K562 (cell line): ENCODE measurements at regions not wholly inside any gene's neighbourhood (a gene's known extent, or its start where the extent isn't known, plus 50 kb on each side); places are given as distances from the start of the nearest gene placed in this dataset.

Experiments
- ATAC-seq: fragments of 200-7000 bp; cut with Tn5 transposase; 3 replicates; pipeline ENCODE4 v1.9.1; 2020; ENCODE audit warnings: moderate library complexity
- BruUV-seq: library from RNA; stranded (reverse); fragments of 400-500 nt; replicated peaks from 2 replicates; lab custom pipeline; 2021; lab: Mats Ljungman, UMichigan
- CTCF ChIA-PET: fragments of 300-600 bp; formaldehyde crosslinking; extraction: SDS; loops from one replicate; lab custom pipeline; 2021; ENCODE audit warnings: low intra/inter-chr PET ratio; lab: Yijun Ruan, JAX
- POLR2A ChIA-PET: fragments of 300-600, 350-650 bp; sonication (Branson Sonifier 250); formaldehyde crosslinking; extraction: SDS; loops from one replicate; lab custom pipeline; 2021; ENCODE audit warnings: antibody characterized with exemption, inconsistent platforms; lab: Yijun Ruan, JAX
- DNase-seq, 4 experiments: peaks; one replicate each; pipeline versions ENCODE4 v3.0.0 to v3.0.0-alpha.2; 2011 to 2018; ENCODE audit warnings: low spot score in 3 of 4, mixed read lengths in 3 of 4; ENCODE audit errors: extremely low read depth in 1 of 4
- FAIRE-seq: peaks from 2 replicates; lab custom pipeline; 2011; peaks lifted over from hg19 to GRCh38; lab: Jason Lieb, UNC
- H2AFZ ChIP-seq: 2 replicates; pipeline ENCODE4 v1.6.0; 2011; ENCODE audit warnings: low read depth, low read length, control low read depth, inconsistent platforms
- H3K27ac ChIP-seq: fragments of 200-600 bp; 3 replicates; pipeline ENCODE4 v1.8.0; 2011; ENCODE audit warnings: low read depth, mild to moderate bottlenecking, control low read depth, inconsistent platforms, low read length, moderate library complexity, mixed read lengths; ENCODE audit errors: extremely low read depth
- H3K27me3 ChIP-seq, 2 experiments: fragments of 300-600 bp in 1 of 2; 2 replicates in 1 of 2; 3 replicates in 1 of 2; pipeline versions ENCODE4 v1.6.0 to v1.8.0; 2011; ENCODE audit warnings: inconsistent platforms in 2 of 2, low read length in 2 of 2, mild to moderate bottlenecking in 1 of 2, mixed read lengths in 1 of 2, moderate library complexity in 1 of 2; ENCODE audit not compliant: control insufficient read depth in 2 of 2, insufficient read depth in 2 of 2
- H3K36me3 ChIP-seq: fragments of 300-600 bp; 3 replicates; pipeline ENCODE4 v1.8.0; 2011; ENCODE audit warnings: mild to moderate bottlenecking, low read length, inconsistent platforms; ENCODE audit not compliant: control insufficient read depth, insufficient read depth
- H3K4me1 ChIP-seq, 2 experiments: fragments of 200-600 bp in 1 of 2; replicated peaks in 1 of 2; 2 replicates in 1 of 2; 3 replicates in 1 of 2; pipeline versions ENCODE4 v1.5.1 to v1.8.0; 2011; ENCODE audit warnings: inconsistent platforms in 2 of 2, low read length in 2 of 2, mild to moderate bottlenecking in 1 of 2, mixed read lengths in 1 of 2, moderate library complexity in 1 of 2; ENCODE audit not compliant: control insufficient read depth in 2 of 2, insufficient read depth in 2 of 2
- H3K4me2 ChIP-seq: 2 replicates; pipeline ENCODE4 v1.6.1; 2011; ENCODE audit warnings: low read length, control low read depth, inconsistent platforms, mixed read lengths; ENCODE audit not compliant: insufficient read depth
- H3K4me3 ChIP-seq: fragments of 200-600 bp; sonication (generic), shearing (Covaris generic); 2 replicates; pipeline ENCODE4 v1.5.1; 2016; ENCODE audit warnings: control low read depth, inconsistent platforms
- H3K79me2 ChIP-seq: fragments of 200-600 bp; 3 replicates; pipeline ENCODE4 v1.8.0; 2011; ENCODE audit warnings: low read length, inconsistent platforms; ENCODE audit not compliant: control insufficient read depth, insufficient read depth
- H3K9ac ChIP-seq, 2 experiments: 2 replicates each; pipeline versions ENCODE4 v1.6.0 to v1.6.1; 2011; ENCODE audit warnings: low read depth in 2 of 2, low read length in 2 of 2, control low read depth in 1 of 2, inconsistent platforms in 1 of 2, mild to moderate bottlenecking in 1 of 2, mixed read lengths in 1 of 2; ENCODE audit not compliant: insufficient read depth in 1 of 2
- H3K9me1 ChIP-seq: one replicate; pipeline ENCODE4 v1.6.0; 2011; ENCODE audit warnings: inconsistent platforms, mild to moderate bottlenecking, low read length, moderate library complexity; ENCODE audit not compliant: control insufficient read depth, insufficient read depth
- H3K9me3 ChIP-seq: replicated peaks from 2 replicates; pipeline ENCODE4 v1.5.1; 2011; ENCODE audit warnings: low read depth, low read length, inconsistent platforms; ENCODE audit not compliant: control insufficient read depth, insufficient read depth
- H4K20me1 ChIP-seq: replicated peaks from 2 replicates; pipeline ENCODE4 v1.6.1; 2011; ENCODE audit warnings: low read length, inconsistent platforms, mixed read lengths; ENCODE audit not compliant: control insufficient read depth, insufficient read depth
- CREB3 ChIP-seq: fragments of 450-650 bp; conservative IDR thresholded peaks from 2 replicates; pipeline ENCODE4 v1.6.1; 2016; ENCODE audit warnings: missing genetic modification characterization, low read depth, mild to moderate bottlenecking, missing compliant biosample characterization, moderate library complexity
- ETV5 ChIP-seq: sonication (generic); formaldehyde crosslinking; IDR thresholded peaks from 2 replicates; pipeline ENCODE4 v1.4.0; 2020; ENCODE audit warnings: low read depth, mild to moderate bottlenecking, missing genetic modification reagents
- HMGXB4 ChIP-seq: sonication (generic); formaldehyde crosslinking; IDR thresholded peaks from 2 replicates; pipeline ENCODE4 v1.8.1; 2023; ENCODE audit warnings: mild to moderate bottlenecking, missing genetic modification reagents
- HNRNPLL ChIP-seq: fragments of 200-400 bp; formaldehyde crosslinking; IDR thresholded peaks from 2 replicates; pipeline ENCODE4 v1.6.1; 2017; ENCODE audit warnings: low read length, low read depth, mild to moderate bottlenecking; ENCODE audit not compliant: poor library complexity, severe bottlenecking
- KAT7 ChIP-seq: sonication (generic); formaldehyde crosslinking; IDR thresholded peaks from 2 replicates; pipeline ENCODE4 v1.8.0; 2022; ENCODE audit warnings: missing genetic modification reagents, mild to moderate bottlenecking, borderline replicate concordance
- NR1H2 ChIP-seq: sonication (generic); formaldehyde crosslinking; IDR thresholded peaks from 2 replicates; pipeline ENCODE4 v1.4.0; 2020; ENCODE audit warnings: mild to moderate bottlenecking, missing genetic modification reagents
- PHF20 ChIP-seq: fragments of 450-650 bp; IDR thresholded peaks from 2 replicates; pipeline ENCODE4 v1.6.1; 2018; ENCODE audit not compliant: partially characterized antibody
- PHF21A ChIP-seq: fragments of 450-650 bp; IDR thresholded peaks from 2 replicates; pipeline ENCODE4 v1.6.1; 2017; ENCODE audit warnings: low read depth, borderline replicate concordance
- ZBTB26 ChIP-seq: fragments of 450-650 bp; formaldehyde crosslinking; IDR thresholded peaks from 2 replicates; pipeline ENCODE4 v1.4.0; 2022; ENCODE audit warnings: missing genetic modification characterization
- ZBTB43 ChIP-seq: sonication (generic); formaldehyde crosslinking; IDR thresholded peaks from 2 replicates; pipeline ENCODE4 v1.8.0; 2023; ENCODE audit warnings: mild to moderate bottlenecking, missing genetic modification reagents
- ZNF764 ChIP-seq: fragments of 250-450 bp; sonication (Bioruptor Pico); IDR thresholded peaks from 2 replicates; pipeline ENCODE4 v1.4.0; 2020; ENCODE audit warnings: low read depth, mild to moderate bottlenecking, moderate library complexity
- ZNF77 ChIP-seq: fragments of 250-450 bp; sonication (Bioruptor Pico); IDR thresholded peaks from 2 replicates; pipeline ENCODE4 v1.5.0; 2020
- ZNF830 ChIP-seq: fragments of 250-450 bp; sonication (Bioruptor Pico); IDR thresholded peaks from 2 replicates; pipeline ENCODE4 v1.5.0; 2021; ENCODE audit warnings: mild to moderate bottlenecking
- WGBS: fragments of 100-300 bp; shearing (Covaris generic); methylation state at CpG from one replicate; pipeline ENCODE4 v1.1.6; 2016; ENCODE audit warnings: low coverage, mixed read lengths; ENCODE audit not compliant: insufficient coverage; ENCODE audit errors: missing lambda C conversion rate; 5-methylcytosine and 5-hydroxymethylcytosine counted together
- in situ Hi-C: fragments of 300-500 bp; cut with MboI; formaldehyde crosslinking; loops from 4 replicates; pipeline ENCODE4 v1.15.0; 2018; ENCODE audit warnings: inconsistent platforms, mixed read lengths
- intact Hi-C: fragments of 100-400 bp; cut with micrococcal nuclease; formaldehyde crosslinking; loops from 2 replicates; pipeline ENCODE4 v1.14.2; 2022
- TF ChIP-seq, protein P1 (sequence below): sonication (generic); formaldehyde crosslinking; IDR thresholded peaks from 2 replicates; pipeline ENCODE4 v1.5.0; 2020; ENCODE audit warnings: missing genetic modification reagents

GRCh38 chr11:24421766-24422165 lies 75.1 kb upstream of the LUZP2 start:
- BruUV-seq: no TSS peak
- intact Hi-C loops: no loop called here
- ChIA-PET POLR2A (no interaction called here), CTCF (no interaction called here)
- ATAC-seq: no peak
- Histone ChIP-seq H3K9ac (no peak overlapping the region), H3K9me3 (no peaks in the 10 kb centered on the region), H3K4me1 (no peaks in the 10 kb centered on the region), H3K4me3 (no peak overlapping the region), H3K27me3 (no peaks in the 10 kb centered on the region), H3K36me3 (no peaks in the 10 kb centered on the region), H2AFZ (no peak overlapping the region), H4K20me1 (no peaks in the 10 kb centered on the region), H3K79me2 (no peaks in the 10 kb centered on the region), H3K4me2 (no peak overlapping the region), H3K9me1 (no peaks in the 10 kb centered on the region), H3K27ac (no peak overlapping the region)
- in situ Hi-C loops: no loop called here
- no peak for FAIRE-seq
- WGBS: 0% methylated on average over 3 of the region's 3 CpGs
- DNase-seq: no peak
- TF ChIP-seq ZBTB26: no peak
- TF ChIP-seq ETV5: no peak
- TF ChIP-seq KAT7 (CRISPR knock-in tag): no peak
- no peak for TF ChIP-seq NR1H2
- no peak for TF ChIP-seq PHF21A
- no peak for TF ChIP-seq ZBTB43 (CRISPR knock-in tag)
- TF ChIP-seq ZNF830: no peak
- TF ChIP-seq CREB3 (tag): no peak
- TF ChIP-seq PHF20: no peak
- TF ChIP-seq ZNF77 (CRISPR knock-in tag): no peak
- TF ChIP-seq HMGXB4 (CRISPR knock-in tag): no peak
- no peak for TF ChIP-seq ZNF764 (CRISPR knock-in tag)
- TF ChIP-seq, protein P1, sequence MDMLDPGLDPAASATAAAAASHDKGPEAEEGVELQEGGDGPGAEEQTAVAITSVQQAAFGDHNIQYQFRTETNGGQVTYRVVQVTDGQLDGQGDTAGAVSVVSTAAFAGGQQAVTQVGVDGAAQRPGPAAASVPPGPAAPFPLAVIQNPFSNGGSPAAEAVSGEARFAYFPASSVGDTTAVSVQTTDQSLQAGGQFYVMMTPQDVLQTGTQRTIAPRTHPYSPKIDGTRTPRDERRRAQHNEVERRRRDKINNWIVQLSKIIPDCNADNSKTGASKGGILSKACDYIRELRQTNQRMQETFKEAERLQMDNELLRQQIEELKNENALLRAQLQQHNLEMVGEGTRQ (CRISPR knock-in tag): no peak
- no peak for TF ChIP-seq HNRNPLL
